ENCODE measurements at regions not wholly inside any gene's neighbourhood (a gene's known extent, or its start where the extent isn't known, plus 50 kb on each side); places are given as distances from the start of the nearest gene placed in this dataset.

DNA sequence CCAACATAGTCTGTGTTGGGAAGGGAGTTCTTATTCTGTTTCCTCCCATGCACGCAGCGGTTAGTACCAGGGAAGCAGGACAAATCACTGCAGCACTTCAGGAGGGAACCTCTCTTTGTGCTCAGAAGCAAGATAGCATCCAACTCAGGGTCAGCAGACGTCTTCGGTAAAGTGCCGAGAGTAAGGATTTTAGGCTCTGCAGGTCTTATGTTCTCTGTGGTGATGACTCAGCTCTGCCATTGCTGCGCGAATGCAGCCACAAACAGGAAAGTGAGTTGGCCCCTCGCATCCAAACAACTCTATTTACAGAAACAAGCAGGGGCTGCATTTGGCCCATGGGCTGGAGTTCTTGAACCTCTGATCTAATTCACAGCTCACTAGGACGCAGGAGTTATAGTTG is 122.1 kb upstream of the SPATA13 start:
- Histone ChIP-seq H3K27me3 (ENCODE audit: control insufficient read depth, insufficient read depth, low read length) (no peaks in the 10 kb centered on the region), H3K4me3 (ENCODE audit: low read length) (no peak overlapping the region), H3K36me3 (ENCODE audit: control insufficient read depth, insufficient read depth, low read length) (no peaks in the 10 kb centered on the region), H3K9me3 (ENCODE audit: control insufficient read depth, insufficient read depth, low read length) (no peaks in the 10 kb centered on the region), H3K27ac (ENCODE audit: low read length) (no peak overlapping the region), H3K4me1 (ENCODE audit: control insufficient read depth, insufficient read depth, low read length) (no peaks in the 10 kb centered on the region)
- 13% methylated on average over 8 of the region's 9 CpGs for WGBS (ENCODE audit: insufficient coverage)
- DNase-seq (no peak), ATAC-seq (peak in 1 of 3 donors; percentile 46)
- TF ChIP-seq, protein P1, sequence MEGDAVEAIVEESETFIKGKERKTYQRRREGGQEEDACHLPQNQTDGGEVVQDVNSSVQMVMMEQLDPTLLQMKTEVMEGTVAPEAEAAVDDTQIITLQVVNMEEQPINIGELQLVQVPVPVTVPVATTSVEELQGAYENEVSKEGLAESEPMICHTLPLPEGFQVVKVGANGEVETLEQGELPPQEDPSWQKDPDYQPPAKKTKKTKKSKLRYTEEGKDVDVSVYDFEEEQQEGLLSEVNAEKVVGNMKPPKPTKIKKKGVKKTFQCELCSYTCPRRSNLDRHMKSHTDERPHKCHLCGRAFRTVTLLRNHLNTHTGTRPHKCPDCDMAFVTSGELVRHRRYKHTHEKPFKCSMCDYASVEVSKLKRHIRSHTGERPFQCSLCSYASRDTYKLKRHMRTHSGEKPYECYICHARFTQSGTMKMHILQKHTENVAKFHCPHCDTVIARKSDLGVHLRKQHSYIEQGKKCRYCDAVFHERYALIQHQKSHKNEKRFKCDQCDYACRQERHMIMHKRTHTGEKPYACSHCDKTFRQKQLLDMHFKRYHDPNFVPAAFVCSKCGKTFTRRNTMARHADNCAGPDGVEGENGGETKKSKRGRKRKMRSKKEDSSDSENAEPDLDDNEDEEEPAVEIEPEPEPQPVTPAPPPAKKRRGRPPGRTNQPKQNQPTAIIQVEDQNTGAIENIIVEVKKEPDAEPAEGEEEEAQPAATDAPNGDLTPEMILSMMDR (IDR thresholded peaks at IDR 0.05), result no peak
- intact Hi-C loops (cut with micrococcal nuclease), result no loop called here
- H3K36me3 Mint-ChIP-seq, result no peaks in the 10 kb centered on the region
- H3K4me1 Mint-ChIP-seq, result peaks cover 6 to 8% of the 10 kb centered on the region in 2 donors
- H3K27ac Mint-ChIP-seq, result peak overlapping the region in 1 of 2 donors; percentile 29
- H3K4me3 Mint-ChIP-seq, result no peak overlapping the region
- peaks cover 2 to 18% of the 10 kb centered on the region in 2 donors for H3K27me3 Mint-ChIP-seq (ENCODE audit: low read depth in 2 of 2)
- no peaks in the 10 kb centered on the region for H3K9me3 Mint-ChIP-seq

DNA sequence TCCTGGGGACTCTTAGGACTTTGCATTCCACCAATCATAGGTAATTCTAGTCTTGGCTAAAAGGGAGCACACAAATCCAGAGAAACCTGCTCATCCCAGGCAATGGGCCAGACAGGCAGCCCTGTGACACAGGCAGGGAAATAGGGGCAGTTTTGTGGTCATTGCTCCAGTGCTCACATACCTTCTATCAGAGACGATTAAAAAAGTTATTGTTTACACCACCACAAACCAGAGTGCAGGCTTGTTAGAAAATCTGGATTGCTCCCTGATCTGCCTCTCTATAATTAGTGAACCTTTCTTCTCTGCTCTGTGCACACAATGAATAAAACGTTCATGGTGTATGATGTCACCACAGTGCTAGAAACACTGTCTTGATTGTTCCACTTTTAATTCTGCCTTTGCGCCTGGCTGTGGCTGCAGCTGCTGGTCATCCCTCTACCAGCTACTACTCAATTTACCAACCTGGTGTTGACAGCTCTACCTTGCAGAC is 121.6 kb upstream of the SPATA13 start:
- peak overlapping the region in 1 of 2 donors; percentile 29 for H3K27ac Mint-ChIP-seq
- no peak for ATAC-seq

DNA sequence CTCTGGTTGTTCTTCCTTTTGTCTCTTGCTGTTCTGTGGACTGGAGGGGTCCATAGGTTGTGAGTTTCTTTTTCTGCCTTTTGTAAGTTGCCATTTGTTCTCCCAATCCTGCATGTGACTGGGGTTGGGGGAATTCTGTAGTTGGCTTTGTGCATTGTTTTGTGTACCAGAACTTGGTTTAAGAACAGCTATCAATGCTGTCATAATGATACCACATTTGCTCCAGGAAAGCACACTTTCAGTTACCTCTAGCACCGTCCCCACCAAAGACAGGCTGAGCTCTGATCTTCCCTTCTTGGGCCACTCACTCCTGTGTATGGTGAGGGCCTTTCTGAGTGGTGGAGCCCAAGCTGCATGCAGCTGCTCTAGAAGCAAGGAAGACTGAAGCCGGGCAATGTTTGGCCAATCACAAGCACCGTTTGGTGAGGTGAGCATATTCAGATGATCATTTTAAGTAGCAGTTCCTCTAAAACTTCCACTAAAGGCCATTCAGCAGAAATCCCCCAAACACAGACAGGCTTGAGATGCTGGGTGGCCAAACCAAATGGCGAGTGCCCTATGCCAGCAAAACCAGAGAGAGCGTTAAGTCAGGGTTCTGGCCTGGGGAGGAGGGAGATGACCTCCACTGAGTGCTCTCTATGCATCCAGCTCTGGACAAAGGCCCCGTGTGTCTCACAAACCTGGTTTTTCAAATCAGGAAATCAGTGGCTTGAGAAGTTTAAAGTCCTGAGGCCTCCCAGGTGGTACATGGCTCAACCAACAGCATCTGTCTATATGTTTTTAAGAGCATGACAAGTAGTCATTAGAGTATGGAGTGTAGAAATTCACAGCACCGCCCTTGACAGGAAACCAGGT is 120.7 kb upstream of the SPATA13 start:
- Histone ChIP-seq H3K36me3 (ENCODE audit: control insufficient read depth, insufficient read depth, low read length) (no peaks in the 10 kb centered on the region), H3K4me1 (ENCODE audit: control insufficient read depth, insufficient read depth, low read length) (no peaks in the 10 kb centered on the region), H3K27me3 (ENCODE audit: control insufficient read depth, insufficient read depth, low read length) (no peaks in the 10 kb centered on the region), H3K9me3 (ENCODE audit: control insufficient read depth, insufficient read depth, low read length) (no peaks in the 10 kb centered on the region), H3K27ac (ENCODE audit: low read length) (no peak overlapping the region), H3K4me3 (ENCODE audit: low read length) (no peak overlapping the region)
- 77% methylated on average over 7 of the region's 7 CpGs for WGBS (ENCODE audit: insufficient coverage)
- Mint-ChIP-seq H3K4me3 (no peak overlapping the region), H3K4me1 (peaks cover 6 to 8% of the 10 kb centered on the region in 2 donors), H3K36me3 (no peaks in the 10 kb centered on the region), H3K27me3 (ENCODE audit: low read depth in 2 of 2) (peaks cover 2 to 10% of the 10 kb centered on the region in 2 donors), H3K27ac (no peak overlapping the region), H3K9me3 (no peaks in the 10 kb centered on the region)
- ATAC-seq (no peak), DNase-seq (no peak)
- intact Hi-C loops (cut with micrococcal nuclease), result no loop called here
- TF ChIP-seq, protein P1 (IDR thresholded peaks at IDR 0.05), result no peak

More for the DNA sequence above, 121.6 kb upstream of the SPATA13 start:
- no peaks in the 10 kb centered on the region for H3K4me1 ChIP-seq (ENCODE audit: control insufficient read depth, insufficient read depth, low read length)
- H3K27ac ChIP-seq (ENCODE audit: low read length), result no peak overlapping the region
- WGBS (ENCODE audit: insufficient coverage), result 54% methylated on average over 3 of the region's 3 CpGs
- H3K36me3 Mint-ChIP-seq, result no peaks in the 10 kb centered on the region
- no peaks in the 10 kb centered on the region for H3K36me3 ChIP-seq (ENCODE audit: control insufficient read depth, insufficient read depth, low read length)
- no peaks in the 10 kb centered on the region for H3K27me3 ChIP-seq (ENCODE audit: control insufficient read depth, insufficient read depth, low read length)
- TF ChIP-seq, protein P1 (IDR thresholded peaks at IDR 0.05), result no peak
- H3K4me3 Mint-ChIP-seq, result no peak overlapping the region
- H3K9me3 ChIP-seq (ENCODE audit: control insufficient read depth, insufficient read depth, low read length), result no peaks in the 10 kb centered on the region
- H3K4me3 ChIP-seq (ENCODE audit: low read length), result no peak overlapping the region
- H3K4me1 Mint-ChIP-seq, result peaks cover 6 to 8% of the 10 kb centered on the region in 2 donors
- peaks cover 2 to 17% of the 10 kb centered on the region in 2 donors for H3K27me3 Mint-ChIP-seq (ENCODE audit: low read depth in 2 of 2)
- intact Hi-C loops (cut with micrococcal nuclease), result no loop called here
- no peak for DNase-seq
- no peaks in the 10 kb centered on the region for H3K9me3 Mint-ChIP-seq
